WTC11 (cell line): ENCODE measurements at regions not wholly inside any gene's neighbourhood (a gene's known extent, or its start where the extent isn't known, plus 50 kb on each side); places are given as distances from the start of the nearest gene placed in this dataset.

ENCODE experiments used
- ATAC-seq: fragments of 200-7000 bp; cut with Tn5 transposase; 2 replicates; pipeline ENCODE4 v1.10.0; 2021; ENCODE audit warnings: mild to moderate bottlenecking, moderate library complexity
- CTCF ChIA-PET: fragments of 300-600 bp; sonication (Branson Sonifier 250); formaldehyde crosslinking; loops from one replicate; lab custom pipeline; 2021; ENCODE audit warnings: antibody characterized with exemption; lab: Charles Lee
- POLR2A ChIA-PET: fragments of 350-600 bp; sonication (Branson Sonifier 250); formaldehyde crosslinking; loops from one replicate; lab custom pipeline; 2021; ENCODE audit warnings: antibody characterized with exemption; lab: Charles Lee
- DNase-seq: peaks from one replicate; pipeline ENCODE4 v3.0.0; 2021; ENCODE audit warnings: low spot score
- H3K27ac Mint-ChIP-seq: 2 replicates; pipeline ENCODE4 v1.8.0; 2021; ENCODE audit warnings: mixed read lengths
- H3K27me3 Mint-ChIP-seq: 2 replicates; pipeline ENCODE4 v1.8.0; 2021; ENCODE audit warnings: low read depth, mild to moderate bottlenecking, moderate library complexity, mixed read lengths
- H3K36me3 Mint-ChIP-seq: 2 replicates; pipeline ENCODE4 v1.8.0; 2021; ENCODE audit warnings: mixed read lengths
- H3K4me1 Mint-ChIP-seq: 2 replicates; pipeline ENCODE4 v1.8.0; 2022; ENCODE audit warnings: mixed read lengths
- H3K4me3 Mint-ChIP-seq: 2 replicates; pipeline ENCODE4 v1.8.0; 2021; ENCODE audit warnings: mild to moderate bottlenecking, moderate library complexity, mixed read lengths
- H3K9me3 Mint-ChIP-seq: 2 replicates; pipeline ENCODE4 v1.8.0; 2021; ENCODE audit warnings: mixed read lengths
- CREB1 ChIP-seq: sonication (generic); formaldehyde crosslinking; IDR thresholded peaks from 2 replicates; pipeline ENCODE4 v1.8.0; 2023; ENCODE audit warnings: mild to moderate bottlenecking, missing genetic modification reagents
- CREM ChIP-seq: sonication (generic); formaldehyde crosslinking; IDR thresholded peaks from 2 replicates; pipeline ENCODE4 v1.8.1; 2022; ENCODE audit warnings: mild to moderate bottlenecking, missing genetic modification reagents, moderate library complexity
- ELF4 ChIP-seq: sonication (generic); formaldehyde crosslinking; IDR thresholded peaks from 2 replicates; pipeline ENCODE4 v1.8.1; 2022; ENCODE audit warnings: low read depth, mild to moderate bottlenecking, moderate library complexity, missing genetic modification reagents
- ESRRA ChIP-seq: sonication (generic); formaldehyde crosslinking; IDR thresholded peaks from 2 replicates; pipeline ENCODE4 v1.8.1; 2022; ENCODE audit warnings: mild to moderate bottlenecking, missing genetic modification reagents, borderline replicate concordance
- GRHL2 ChIP-seq: fragments of 250-450 bp; sonication (Bioruptor Pico); IDR thresholded peaks from 2 replicates; pipeline ENCODE4 v1.8.0; 2022; ENCODE audit warnings: mild to moderate bottlenecking, moderate library complexity; ENCODE audit not compliant: insufficient replicate concordance, severe bottlenecking
- GTF2I ChIP-seq: fragments of 250-450 bp; sonication (Bioruptor Pico); conservative IDR thresholded peaks from 2 replicates; pipeline ENCODE4 v1.4.0; 2021; ENCODE audit warnings: mild to moderate bottlenecking
- HMGA2 ChIP-seq: fragments of 250-450 bp; sonication (Bioruptor Pico); IDR thresholded peaks from 2 replicates; pipeline ENCODE4 v1.4.0; 2021; ENCODE audit warnings: mild to moderate bottlenecking, moderate library complexity
- JAZF1 ChIP-seq: fragments of 250-450 bp; sonication (Bioruptor Pico); IDR thresholded peaks from 2 replicates; pipeline ENCODE4 v1.9.0; 2021; ENCODE audit warnings: moderate library complexity, mild to moderate bottlenecking, inconsistent platforms
- JUN ChIP-seq: sonication (generic); formaldehyde crosslinking; IDR thresholded peaks from 2 replicates; pipeline ENCODE4 v1.8.0; 2023; ENCODE audit warnings: mild to moderate bottlenecking, missing genetic modification reagents
- KAT7 ChIP-seq: sonication (generic); formaldehyde crosslinking; IDR thresholded peaks from 2 replicates; pipeline ENCODE4 v1.8.1; 2023; ENCODE audit warnings: missing genetic modification reagents, mild to moderate bottlenecking, borderline replicate concordance
- NR1H2 ChIP-seq: sonication (generic); formaldehyde crosslinking; IDR thresholded peaks from 2 replicates; pipeline ENCODE4 v1.9.0; 2021; ENCODE audit warnings: mild to moderate bottlenecking, moderate library complexity, missing genetic modification reagents
- OVOL2 ChIP-seq: fragments of 250-450 bp; sonication (Bioruptor Pico); IDR thresholded peaks from 2 replicates; pipeline ENCODE4 v1.9.0; 2021; ENCODE audit warnings: mild to moderate bottlenecking, borderline replicate concordance
- TP53 ChIP-seq: sonication (generic); formaldehyde crosslinking; IDR thresholded peaks from 2 replicates; pipeline ENCODE4 v1.8.1; 2023; ENCODE audit warnings: mild to moderate bottlenecking, missing genetic modification reagents
- TF ChIP-seq, protein P1 (sequence below): sonication (generic); formaldehyde crosslinking; IDR thresholded peaks from 2 replicates; pipeline ENCODE4 v1.8.0; 2023; ENCODE audit warnings: mild to moderate bottlenecking, missing genetic modification reagents
- TF ChIP-seq, protein P2 (sequence below): sonication (generic); formaldehyde crosslinking; IDR thresholded peaks from 2 replicates; pipeline ENCODE4 v1.8.0; 2023; ENCODE audit warnings: missing genetic modification reagents, mild to moderate bottlenecking, borderline replicate concordance
- TF ChIP-seq, protein P3 (sequence below): fragments of 250-450 bp; sonication (Bioruptor Pico); IDR thresholded peaks from 2 replicates; pipeline ENCODE4 v1.9.0; 2021; ENCODE audit warnings: mild to moderate bottlenecking
- TF ChIP-seq, protein P4 (sequence below): sonication (generic); formaldehyde crosslinking; IDR thresholded peaks from 2 replicates; pipeline ENCODE4 v1.8.0; 2023; ENCODE audit warnings: missing genetic modification reagents
- TF ChIP-seq, protein P5 (sequence below): fragments of 200-600 bp; IDR thresholded peaks from 2 replicates; pipeline ENCODE4 v1.8.0; 2022; ENCODE audit warnings: antibody characterized with exemption

DNA sequence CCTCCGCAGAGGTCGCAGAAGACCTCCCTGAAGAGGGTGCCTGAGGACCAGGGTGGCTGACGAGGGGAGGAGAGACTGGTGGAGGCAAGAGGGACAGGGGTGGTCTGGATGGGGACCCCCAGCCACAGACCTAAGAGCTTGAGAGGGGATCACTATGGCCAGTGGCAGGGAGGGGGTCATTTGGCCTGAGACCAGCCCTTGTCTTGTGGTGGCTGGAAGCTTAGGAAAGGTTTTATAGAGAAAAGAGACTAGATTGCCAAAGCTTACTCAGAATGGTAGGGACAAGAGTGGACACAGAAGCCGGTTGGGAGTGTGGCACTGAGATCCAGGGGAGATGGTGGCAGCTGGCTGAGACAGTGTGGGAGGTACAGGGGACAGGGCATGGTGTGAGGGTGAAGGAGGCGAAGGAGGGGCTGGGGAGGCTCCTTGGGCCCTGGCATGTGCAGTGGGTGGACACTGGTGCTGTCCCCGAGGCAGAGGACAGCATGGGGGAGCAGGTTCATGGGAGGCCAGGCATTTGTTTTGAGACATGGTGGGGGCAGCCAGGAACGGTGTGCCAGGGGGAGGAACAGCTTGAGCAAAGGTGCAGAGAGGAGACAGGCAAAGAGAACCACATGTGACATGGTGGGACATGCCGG is 123.0 kb downstream of the C9orf50 start:
- Mint-ChIP-seq H3K9me3 (no peaks in the 10 kb centered on the region), H3K4me3 (peak overlapping the region; percentile 34), H3K27ac (no peak overlapping the region)
- CTCF ChIA-PET = interaction anchor here (0.5 to 4.6 kb wide), 5 partner anchors 14 to 619 kb away, joined by 3 to 26 read pairs (median 7); partner anchors contain the start of gene NTMT1
- ATAC-seq = no peak
- TF ChIP-seq TP53 = no peak
- no peak for TF ChIP-seq OVOL2 (CRISPR knock-in tag)
- TF ChIP-seq JUN (CRISPR knock-in tag) = no peak
- TF ChIP-seq, protein P1, sequence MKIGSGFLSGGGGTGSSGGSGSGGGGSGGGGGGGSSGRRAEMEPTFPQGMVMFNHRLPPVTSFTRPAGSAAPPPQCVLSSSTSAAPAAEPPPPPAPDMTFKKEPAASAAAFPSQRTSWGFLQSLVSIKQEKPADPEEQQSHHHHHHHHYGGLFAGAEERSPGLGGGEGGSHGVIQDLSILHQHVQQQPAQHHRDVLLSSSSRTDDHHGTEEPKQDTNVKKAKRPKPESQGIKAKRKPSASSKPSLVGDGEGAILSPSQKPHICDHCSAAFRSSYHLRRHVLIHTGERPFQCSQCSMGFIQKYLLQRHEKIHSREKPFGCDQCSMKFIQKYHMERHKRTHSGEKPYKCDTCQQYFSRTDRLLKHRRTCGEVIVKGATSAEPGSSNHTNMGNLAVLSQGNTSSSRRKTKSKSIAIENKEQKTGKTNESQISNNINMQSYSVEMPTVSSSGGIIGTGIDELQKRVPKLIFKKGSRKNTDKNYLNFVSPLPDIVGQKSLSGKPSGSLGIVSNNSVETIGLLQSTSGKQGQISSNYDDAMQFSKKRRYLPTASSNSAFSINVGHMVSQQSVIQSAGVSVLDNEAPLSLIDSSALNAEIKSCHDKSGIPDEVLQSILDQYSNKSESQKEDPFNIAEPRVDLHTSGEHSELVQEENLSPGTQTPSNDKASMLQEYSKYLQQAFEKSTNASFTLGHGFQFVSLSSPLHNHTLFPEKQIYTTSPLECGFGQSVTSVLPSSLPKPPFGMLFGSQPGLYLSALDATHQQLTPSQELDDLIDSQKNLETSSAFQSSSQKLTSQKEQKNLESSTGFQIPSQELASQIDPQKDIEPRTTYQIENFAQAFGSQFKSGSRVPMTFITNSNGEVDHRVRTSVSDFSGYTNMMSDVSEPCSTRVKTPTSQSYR (CRISPR knock-in tag) = no peak
- TF ChIP-seq, protein P2, sequence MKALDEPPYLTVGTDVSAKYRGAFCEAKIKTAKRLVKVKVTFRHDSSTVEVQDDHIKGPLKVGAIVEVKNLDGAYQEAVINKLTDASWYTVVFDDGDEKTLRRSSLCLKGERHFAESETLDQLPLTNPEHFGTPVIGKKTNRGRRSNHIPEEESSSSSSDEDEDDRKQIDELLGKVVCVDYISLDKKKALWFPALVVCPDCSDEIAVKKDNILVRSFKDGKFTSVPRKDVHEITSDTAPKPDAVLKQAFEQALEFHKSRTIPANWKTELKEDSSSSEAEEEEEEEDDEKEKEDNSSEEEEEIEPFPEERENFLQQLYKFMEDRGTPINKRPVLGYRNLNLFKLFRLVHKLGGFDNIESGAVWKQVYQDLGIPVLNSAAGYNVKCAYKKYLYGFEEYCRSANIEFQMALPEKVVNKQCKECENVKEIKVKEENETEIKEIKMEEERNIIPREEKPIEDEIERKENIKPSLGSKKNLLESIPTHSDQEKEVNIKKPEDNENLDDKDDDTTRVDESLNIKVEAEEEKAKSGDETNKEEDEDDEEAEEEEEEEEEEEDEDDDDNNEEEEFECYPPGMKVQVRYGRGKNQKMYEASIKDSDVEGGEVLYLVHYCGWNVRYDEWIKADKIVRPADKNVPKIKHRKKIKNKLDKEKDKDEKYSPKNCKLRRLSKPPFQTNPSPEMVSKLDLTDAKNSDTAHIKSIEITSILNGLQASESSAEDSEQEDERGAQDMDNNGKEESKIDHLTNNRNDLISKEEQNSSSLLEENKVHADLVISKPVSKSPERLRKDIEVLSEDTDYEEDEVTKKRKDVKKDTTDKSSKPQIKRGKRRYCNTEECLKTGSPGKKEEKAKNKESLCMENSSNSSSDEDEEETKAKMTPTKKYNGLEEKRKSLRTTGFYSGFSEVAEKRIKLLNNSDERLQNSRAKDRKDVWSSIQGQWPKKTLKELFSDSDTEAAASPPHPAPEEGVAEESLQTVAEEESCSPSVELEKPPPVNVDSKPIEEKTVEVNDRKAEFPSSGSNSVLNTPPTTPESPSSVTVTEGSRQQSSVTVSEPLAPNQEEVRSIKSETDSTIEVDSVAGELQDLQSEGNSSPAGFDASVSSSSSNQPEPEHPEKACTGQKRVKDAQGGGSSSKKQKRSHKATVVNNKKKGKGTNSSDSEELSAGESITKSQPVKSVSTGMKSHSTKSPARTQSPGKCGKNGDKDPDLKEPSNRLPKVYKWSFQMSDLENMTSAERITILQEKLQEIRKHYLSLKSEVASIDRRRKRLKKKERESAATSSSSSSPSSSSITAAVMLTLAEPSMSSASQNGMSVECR (CRISPR knock-in tag) = no peak
- no peak for TF ChIP-seq GRHL2
- TF ChIP-seq ESRRA (CRISPR knock-in tag) = no peak
- no peak for TF ChIP-seq NR1H2 (CRISPR knock-in tag)
- no peak for TF ChIP-seq KAT7 (CRISPR knock-in tag)
- TF ChIP-seq CREB1 = no peak
- TF ChIP-seq ELF4 (CRISPR knock-in tag) = no peak
- TF ChIP-seq, protein P3, sequence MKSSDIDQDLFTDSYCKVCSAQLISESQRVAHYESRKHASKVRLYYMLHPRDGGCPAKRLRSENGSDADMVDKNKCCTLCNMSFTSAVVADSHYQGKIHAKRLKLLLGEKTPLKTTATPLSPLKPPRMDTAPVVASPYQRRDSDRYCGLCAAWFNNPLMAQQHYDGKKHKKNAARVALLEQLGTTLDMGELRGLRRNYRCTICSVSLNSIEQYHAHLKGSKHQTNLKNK (CRISPR knock-in tag) = no peak
- TF ChIP-seq HMGA2 (CRISPR knock-in tag) = no peak
- TF ChIP-seq GTF2I = no peak
- TF ChIP-seq JAZF1 (CRISPR knock-in tag) = no peak
- TF ChIP-seq, all 79 proteins: peak for 0
- no peak for DNase-seq
- Mint-ChIP-seq H3K36me3 (no peaks in the 10 kb centered on the region), H3K4me1 (peaks cover 54% of the 10 kb centered on the region), H3K27me3 (peaks cover 48% of the 10 kb centered on the region)
- POLR2A ChIA-PET = no interaction called here

DNA sequence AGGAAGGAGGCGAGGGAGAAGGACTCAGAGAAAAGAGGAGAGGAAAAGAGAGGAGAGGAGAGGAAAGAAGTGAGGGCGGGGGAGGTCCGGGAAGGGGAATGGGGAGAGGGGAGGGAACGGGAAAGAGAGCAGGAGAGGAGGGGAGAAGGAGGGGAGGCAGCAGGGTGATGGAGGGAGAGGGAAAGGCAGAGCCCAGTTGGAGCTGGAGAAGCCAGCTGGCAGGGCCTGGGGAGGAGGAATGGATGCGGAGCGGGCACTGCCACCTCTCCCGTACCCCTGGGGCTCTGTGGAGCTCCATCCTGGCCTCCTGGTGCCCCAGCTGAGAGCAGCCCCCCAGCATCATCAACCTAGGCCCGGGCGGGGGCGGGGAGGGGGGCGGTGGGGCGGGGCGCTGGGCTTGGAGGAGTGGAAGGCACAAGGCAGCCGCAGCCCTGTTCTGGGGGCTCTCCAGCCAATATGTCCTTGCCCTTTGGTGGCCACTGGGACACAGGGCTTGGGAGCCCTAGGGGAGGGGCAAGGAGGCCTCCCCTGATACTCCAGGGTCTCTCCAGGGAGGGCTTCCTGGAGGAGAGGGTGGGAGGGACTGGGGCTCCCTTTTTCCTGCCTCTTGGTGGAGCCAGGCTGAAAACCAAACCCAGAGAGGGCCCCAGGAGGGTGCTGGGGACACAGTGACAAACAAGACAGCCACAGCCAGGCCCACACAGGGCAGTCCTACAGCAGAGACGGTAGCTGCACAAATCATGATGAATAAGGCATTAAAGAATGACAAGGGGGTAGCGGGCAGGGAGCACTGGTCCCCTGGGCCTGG is 123.7 kb downstream of the C9orf50 start:
- peak; percentile 13 for ATAC-seq
- H3K4me1 Mint-ChIP-seq = peaks cover 55% of the 10 kb centered on the region

More for the DNA sequence above, 123.7 kb downstream of the C9orf50 start:
- Mint-ChIP-seq H3K27me3 (peaks cover 52% of the 10 kb centered on the region), H3K27ac (peak overlapping the region; percentile 95), H3K9me3 (no peaks in the 10 kb centered on the region), H3K4me3 (peak overlapping the region; percentile 89), H3K36me3 (no peaks in the 10 kb centered on the region)
- TF ChIP-seq, protein P4, sequence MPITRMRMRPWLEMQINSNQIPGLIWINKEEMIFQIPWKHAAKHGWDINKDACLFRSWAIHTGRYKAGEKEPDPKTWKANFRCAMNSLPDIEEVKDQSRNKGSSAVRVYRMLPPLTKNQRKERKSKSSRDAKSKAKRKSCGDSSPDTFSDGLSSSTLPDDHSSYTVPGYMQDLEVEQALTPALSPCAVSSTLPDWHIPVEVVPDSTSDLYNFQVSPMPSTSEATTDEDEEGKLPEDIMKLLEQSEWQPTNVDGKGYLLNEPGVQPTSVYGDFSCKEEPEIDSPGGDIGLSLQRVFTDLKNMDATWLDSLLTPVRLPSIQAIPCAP (CRISPR knock-in tag) = no peak
- TF ChIP-seq, protein P5, sequence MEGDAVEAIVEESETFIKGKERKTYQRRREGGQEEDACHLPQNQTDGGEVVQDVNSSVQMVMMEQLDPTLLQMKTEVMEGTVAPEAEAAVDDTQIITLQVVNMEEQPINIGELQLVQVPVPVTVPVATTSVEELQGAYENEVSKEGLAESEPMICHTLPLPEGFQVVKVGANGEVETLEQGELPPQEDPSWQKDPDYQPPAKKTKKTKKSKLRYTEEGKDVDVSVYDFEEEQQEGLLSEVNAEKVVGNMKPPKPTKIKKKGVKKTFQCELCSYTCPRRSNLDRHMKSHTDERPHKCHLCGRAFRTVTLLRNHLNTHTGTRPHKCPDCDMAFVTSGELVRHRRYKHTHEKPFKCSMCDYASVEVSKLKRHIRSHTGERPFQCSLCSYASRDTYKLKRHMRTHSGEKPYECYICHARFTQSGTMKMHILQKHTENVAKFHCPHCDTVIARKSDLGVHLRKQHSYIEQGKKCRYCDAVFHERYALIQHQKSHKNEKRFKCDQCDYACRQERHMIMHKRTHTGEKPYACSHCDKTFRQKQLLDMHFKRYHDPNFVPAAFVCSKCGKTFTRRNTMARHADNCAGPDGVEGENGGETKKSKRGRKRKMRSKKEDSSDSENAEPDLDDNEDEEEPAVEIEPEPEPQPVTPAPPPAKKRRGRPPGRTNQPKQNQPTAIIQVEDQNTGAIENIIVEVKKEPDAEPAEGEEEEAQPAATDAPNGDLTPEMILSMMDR = no peak
- 0 out of 2 replicates have a peak, but pooled peaks have one; percentile 27 for TF ChIP-seq CREM (CRISPR knock-in tag)
- ChIA-PET CTCF (interaction anchor here (0.5 to 4.6 kb wide), 19 partner anchors 14 to 618 kb away, joined by 3 to 26 read pairs (median 7); partner anchors contain the start of gene NTMT1), POLR2A (interaction anchor here (0.6 to 2.1 kb wide), 13 partner anchors 14 to 430 kb away, joined by 3 to 19 read pairs (median 4); partner anchors contain the start of genes IER5L and NTMT1)
- no peak for DNase-seq
